ENCODE measurements at regions not wholly inside any gene's neighbourhood (a gene's known extent, or its start where the extent isn't known, plus 50 kb on each side); places are given as distances from the start of the nearest gene placed in this dataset.
"Not testable (repeated sequence)": the region's sequence is repeated elsewhere in the genome, so short reads cannot be mapped to it uniquely, and the experiment has no call there.

DNA sequence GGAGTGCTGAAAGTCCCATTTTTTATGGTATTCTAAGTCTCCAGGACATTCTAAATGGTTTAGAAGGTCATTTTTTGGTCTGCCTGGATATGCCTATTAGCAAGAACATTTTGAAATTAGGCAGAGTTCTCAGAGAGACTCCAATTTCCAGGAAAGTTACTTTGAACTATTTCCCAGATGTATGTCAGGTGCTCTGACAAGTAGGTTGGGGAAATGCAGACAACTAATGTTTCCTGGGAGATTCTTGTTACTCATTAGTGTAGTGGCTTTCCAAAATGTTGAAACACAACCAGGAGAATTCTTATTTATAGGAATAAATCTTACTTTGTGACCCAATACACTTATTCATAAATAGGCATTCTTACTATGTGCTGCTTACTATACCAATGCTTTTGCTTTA lies 268.4 kb downstream of the ZNF37A start:
- DNase-seq = not testable (repeated sequence)

DNA sequence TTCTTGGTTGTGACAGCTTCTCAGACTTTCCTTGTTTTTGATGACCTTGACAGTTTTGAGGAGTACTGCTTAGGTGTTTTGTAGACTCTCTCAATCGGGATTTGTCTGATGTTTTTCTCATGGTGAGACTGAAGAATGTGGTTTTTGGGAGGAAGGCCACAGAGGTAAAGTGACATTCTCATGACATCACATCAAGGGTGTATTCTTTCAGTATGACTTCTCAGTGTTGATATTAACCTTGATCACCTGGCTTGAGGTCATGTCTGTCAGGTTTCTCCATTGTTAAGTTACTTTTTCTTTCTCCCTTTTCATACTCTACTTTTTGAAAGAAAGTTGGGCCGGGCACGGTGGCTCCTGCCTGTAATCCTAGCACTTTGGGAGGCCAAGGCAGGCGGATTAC lies 269.9 kb downstream of the ZNF37A start:
- not testable (repeated sequence) for DNase-seq

DNA sequence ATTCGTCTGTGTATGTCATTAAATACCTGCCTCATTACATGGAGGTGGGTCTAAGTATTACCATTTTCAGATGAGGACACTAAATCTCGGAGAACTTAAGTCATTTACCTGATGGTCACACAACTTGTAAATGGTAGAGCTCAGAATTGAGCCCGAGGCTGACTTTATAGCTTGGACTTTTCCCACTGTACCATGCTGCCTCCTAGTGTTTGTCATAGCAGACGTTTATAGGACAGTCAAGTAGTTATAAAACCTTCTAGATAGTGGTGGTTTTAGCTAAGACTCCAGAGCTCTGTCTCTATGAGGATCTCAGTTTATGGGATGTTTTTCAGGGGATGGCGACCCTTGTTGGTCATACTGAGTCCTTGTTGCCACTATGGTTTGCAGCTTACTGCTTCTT lies 271.8 kb downstream of the ZNF37A start:
- DNase-seq = peak; percentile 32

DNA sequence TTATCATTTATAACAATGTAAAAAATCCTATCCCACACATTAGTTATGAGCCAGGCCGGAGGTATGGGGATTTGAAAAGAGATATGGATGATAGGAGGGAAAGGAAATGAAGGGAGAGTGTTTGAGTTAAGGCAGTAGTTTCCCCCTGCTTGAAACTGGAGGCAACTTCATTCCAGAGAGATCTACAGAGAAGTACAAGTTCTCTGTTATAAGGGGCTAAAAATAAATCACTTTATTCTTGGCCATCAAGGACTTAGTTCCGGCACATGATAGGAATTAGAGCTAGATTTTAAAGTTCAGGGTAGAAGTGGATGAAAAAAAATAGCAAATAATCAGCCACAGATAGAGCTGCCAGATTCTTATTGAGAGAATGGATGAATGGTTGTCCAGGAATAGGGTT lies 289.7 kb downstream of the ZNF37A start:
- not testable (repeated sequence) for DNase-seq

DNA sequence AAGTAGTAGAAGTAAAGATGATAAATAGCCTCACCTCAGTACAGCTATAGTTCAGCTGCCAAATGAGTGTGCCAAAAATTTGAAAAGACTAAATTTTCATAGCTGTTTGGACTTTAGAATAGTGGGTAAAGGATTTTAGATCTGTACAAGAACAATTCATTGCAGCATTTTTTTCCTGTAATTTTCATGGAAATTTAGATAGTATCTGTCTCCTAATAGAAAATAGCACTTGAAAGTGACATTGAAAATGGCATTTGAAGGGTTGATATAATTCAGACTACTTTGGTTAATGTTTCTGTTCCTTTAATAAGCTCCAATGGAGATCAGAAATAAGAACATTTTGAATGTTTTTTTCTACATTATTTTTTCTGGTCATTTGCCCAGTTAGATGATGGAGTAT lies 292.7 kb downstream of the ZNF37A start:
- DNase-seq = not testable (repeated sequence)

DNA sequence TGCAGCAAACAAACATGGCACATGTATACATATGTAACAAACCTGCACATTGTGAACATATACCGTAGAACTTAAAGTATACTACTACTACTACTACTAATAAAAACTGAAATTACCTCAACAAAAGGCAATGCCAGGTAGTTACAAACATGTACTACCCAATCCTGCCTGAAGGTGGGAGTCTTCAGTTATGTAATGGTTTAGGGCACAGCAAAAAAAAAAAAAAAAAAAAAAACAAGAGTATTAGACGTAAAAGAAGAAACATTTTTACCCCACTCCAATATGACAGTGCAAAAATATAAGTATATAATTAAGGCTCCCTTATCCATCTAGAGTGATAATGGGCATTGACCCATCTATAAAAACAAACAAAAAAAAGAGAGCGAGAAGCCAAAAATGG lies 296.6 kb downstream of the ZNF37A start:
- DNase-seq = not testable (repeated sequence)

DNA sequence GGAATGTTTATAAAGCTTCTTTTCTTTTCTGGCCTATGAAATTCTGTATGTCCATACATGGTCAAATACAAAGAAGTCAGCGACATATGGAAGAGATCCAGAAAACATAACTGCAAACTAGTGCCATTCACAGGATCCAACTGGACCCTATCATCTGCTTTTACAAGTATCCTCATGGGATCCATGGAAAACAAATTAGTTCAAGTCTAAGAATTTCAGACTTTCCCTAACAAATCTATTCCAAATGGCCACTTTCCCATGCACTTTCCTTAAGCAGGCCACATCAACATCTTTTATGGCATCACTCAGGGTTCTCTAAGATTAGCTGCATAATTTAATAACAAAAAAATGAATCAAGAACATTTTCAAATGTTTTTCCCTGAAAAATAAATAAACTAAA lies 301.3 kb downstream of the ZNF37A start:
- DNase-seq = not testable (repeated sequence)

DNA sequence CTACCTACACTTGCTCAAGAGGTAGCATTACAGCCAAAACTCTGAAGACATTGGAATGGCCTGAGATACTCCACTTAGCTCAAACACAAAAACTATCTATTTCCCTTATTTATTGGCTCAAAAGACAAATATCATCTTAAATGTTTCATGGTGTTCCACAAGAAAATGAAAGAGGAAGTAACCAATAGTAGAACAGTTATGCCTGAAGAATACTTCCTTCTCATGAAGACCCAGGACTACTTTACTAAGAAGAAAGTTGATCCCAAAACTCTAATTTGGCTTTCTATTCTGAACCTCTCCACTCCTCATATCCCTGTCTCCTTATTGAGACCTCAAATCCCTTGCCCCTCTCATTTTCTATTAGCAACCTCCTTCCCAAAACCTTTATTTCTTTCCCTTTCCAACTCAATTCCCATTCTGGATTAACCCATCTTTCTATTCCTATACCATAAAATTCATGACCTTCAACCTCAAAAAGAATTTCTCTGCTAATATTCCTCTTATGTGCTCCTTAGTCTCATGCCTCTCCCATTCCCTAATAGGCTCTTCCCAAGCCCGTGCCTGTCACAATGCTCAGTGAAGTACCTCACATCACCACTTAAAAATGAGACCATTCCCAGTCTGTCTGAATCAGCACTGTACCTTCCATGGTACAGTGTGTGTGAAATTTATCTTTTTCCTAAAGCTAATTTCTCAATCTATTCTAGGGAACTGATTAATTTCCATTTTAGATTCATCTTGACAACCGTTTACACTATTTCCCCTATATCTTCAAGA lies 302.2 kb downstream of the ZNF37A start:
- not testable (repeated sequence) for DNase-seq

DNA sequence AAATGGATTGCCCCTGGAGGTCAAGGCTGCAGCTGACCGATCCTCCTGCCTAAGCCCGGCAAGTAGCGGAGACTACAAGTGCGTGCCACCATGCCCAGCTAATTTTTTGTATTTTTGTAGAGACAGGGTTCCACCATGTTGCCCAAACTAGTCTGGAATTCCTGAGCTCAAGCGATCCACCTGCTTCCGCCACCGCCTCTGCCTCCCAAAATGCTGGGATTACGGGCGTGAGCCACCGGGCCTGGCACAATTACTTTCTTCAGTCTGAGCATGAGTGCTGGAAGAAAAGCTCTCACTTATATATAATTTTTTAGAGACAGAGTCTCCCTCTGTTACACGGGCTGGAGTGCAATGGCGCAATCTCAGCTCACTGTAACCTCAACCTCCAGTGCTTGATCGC lies 307.4 kb downstream of the ZNF37A start:
- peak; percentile 0 for DNase-seq

DNA sequence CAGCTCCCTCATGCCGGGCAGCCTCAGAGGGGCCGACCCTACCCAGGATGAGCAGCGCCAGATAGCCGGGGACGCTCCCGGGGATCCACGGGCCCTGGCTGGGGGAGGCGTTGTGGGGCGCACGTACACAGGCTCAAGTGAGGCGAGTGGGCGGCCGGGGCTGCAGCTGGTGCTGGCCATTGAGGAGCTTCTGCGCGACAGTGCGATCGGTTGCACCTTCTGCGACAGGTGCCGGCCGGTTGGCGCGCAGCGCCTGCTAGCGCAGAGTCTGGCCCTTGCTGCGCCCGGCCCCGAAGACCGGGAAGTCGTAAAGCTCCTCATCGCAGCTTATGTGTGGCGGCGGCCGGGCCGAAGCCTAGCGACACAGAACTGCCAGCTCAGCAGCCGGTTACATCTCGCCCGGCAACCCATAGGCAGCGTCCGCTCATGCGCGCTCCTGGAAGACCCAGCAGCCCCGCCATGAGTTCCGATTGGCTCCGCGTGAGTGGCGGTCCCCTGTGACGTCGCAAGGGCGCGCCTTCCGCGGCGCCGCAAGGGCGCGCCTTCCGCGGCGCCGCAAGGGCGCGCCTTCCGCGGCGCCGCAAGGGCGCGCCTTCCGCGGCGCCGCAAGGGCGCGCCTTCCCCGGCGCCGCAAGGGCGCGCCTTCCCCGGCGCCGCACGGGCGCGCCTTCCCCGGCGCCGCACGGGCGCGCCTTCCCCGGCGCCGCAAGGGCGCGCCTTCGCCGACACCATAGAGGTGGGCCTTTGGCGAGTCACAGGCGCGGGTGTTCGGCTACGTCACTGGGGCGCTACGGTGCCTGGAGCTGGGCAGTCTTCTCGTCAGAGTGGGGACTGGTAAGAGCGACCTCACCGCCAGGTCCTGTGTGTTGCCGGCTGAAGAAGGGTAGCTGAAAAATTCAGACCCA lies 308.6 kb downstream of the ZNF37A start:
- peak; percentile 97 for DNase-seq

DNA sequence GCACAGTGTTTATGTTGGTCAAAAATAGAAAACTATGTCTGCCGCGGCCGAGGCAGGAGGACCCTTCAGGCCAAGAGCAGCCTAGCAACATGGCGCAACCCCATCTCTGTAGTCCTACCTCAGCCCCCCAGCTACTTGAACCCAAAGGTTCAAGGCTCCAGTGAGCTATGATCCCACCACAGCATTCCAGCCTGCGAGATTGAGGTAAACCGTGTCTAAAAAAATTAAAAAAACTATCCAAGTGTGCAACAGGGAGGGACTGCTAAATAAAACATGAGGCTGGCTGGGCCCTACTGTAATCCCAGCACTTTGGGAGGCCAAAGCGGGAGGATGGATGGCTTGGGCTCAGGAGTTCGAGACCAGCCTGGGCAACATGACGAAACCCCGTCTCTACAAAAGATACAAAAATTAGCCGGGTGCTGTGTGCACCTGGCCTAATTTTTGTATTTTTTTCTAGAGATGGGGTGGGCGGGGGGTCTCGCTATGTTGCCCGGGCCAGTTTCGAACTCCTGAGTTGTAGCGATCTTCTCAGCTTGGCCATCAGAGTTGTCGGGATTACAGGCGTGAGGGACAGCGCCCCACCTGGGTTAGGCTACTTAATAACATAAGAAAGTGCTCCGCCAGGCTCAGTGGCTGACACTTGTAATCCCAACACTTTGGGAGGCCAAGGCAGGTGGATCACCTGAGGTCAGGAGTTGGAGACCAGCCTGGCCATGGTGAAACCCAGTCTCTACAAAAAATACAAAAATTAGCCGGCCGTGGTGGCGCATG lies 309.4 kb downstream of the ZNF37A start:
- peak; percentile 27 for DNase-seq

DNA sequence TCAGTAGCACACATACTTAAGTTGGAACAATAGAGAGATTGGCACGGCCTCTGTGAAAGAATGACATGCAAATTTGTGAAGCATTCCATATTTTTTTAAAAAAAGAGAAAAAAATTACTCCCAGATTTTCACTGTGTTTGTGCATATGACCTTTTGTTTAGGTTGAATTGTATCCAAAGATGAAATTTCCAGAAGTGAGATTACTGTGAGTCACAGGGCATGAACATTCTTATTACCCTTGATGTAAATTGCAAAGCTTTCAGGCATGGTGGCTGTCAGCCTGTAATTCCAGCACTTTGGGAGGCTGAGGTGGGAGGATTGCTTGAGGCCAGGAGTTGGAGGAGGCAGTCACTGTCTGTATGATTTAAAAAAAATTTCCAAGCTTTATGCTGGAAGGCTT lies 329.5 kb downstream of the ZNF37A start:
- DNase-seq = not testable (repeated sequence)

DNA sequence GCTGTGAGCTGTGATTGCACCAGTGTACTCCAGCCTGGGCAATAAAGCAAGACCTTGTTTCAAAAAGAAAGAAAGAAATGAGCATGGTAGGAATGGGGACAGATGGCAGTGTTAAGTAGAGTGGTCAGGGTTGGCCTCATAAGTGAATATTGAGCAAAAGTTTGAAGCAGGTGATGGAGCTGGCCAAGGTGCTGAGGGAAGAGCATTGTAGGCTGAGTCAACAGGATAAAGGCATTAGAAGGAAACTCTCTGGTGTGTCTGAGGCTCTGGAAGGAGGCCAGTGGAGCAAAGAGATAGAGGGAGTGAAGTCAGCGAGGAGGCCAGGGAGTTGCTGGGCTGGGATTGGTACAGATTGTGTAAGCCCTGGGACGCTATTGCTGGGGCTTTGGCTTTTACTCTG lies 336.1 kb downstream of the ZNF37A start:
- not testable (repeated sequence) for DNase-seq

DNA sequence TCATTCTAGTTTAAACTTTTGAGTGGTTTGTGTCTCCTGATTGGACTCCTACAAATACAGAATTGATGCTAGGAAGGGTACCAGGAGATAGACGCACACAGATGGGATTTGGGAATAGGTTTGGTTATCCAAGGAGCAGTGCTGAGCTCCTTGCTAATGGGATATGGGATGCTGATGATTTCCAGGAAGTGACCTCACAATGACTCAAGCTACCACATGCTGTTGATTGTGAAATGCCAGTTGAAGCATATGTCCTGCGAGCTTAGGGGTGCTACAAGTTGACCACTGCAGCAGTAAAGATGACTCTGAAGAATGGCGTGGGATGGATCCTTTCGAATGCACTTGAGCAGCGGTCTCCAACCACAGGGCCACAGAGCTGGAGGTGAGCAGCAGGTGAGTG lies 343.2 kb downstream of the ZNF37A start:
- DNase-seq = not testable (repeated sequence)

DNA sequence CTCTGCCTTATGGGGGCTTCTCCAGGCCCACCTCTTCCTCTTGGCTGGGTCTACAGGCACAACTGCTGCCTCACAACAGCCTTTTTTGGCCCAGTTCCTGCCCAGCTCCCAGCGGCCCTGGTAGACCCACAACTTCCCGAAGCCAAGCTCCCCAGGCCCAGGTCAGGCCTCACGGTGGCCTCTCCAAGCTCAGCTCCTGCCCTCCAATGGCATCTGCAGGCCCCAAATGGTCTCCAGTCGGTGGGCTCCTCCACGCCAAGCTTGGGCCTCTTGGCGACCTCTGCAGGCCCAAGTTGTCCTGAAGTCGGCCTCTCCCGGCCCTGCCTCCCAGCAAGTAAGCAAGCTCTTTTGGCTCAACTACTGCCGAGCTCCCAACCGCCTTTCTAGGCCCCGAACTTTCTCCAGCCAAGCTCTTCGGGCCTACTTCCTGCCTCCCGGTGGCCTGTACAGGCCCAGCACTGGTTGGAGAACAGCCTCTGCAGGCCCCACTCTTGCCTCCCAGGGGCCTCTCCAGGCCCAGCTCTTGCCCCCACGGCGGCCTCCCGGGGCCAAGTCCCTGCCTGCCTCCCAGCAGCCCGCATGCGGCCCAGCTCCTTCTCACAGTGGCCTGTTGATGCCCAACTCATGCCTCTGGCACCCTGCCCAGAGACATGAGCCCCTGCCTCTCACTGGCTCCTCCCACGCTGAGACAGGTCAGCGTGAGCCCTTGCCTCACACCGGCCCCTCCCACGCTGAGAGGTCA lies 354.6 kb downstream of the ZNF37A start:
- not testable (repeated sequence) for DNase-seq

DNA sequence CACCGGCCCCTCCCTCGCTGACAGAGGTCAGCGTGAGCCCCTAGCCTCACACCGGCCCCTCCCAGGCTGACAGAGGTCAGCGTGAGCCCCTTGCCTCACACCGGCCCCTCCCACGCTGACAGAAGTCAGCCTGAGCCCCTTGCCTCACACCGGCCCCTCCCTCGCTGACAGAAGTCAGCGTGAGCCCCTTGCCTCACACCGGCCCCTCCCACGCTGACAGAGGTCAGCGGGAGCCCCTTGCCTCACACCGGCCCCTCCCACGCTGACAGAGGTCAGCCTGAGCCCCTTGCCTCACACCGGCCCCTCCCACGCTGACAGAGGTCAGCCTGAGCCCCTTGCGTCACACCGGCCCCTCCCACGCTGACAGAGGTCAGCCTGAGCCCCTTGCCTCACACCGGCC lies 355.5 kb downstream of the ZNF37A start:
- not testable (repeated sequence) for DNase-seq

DNA sequence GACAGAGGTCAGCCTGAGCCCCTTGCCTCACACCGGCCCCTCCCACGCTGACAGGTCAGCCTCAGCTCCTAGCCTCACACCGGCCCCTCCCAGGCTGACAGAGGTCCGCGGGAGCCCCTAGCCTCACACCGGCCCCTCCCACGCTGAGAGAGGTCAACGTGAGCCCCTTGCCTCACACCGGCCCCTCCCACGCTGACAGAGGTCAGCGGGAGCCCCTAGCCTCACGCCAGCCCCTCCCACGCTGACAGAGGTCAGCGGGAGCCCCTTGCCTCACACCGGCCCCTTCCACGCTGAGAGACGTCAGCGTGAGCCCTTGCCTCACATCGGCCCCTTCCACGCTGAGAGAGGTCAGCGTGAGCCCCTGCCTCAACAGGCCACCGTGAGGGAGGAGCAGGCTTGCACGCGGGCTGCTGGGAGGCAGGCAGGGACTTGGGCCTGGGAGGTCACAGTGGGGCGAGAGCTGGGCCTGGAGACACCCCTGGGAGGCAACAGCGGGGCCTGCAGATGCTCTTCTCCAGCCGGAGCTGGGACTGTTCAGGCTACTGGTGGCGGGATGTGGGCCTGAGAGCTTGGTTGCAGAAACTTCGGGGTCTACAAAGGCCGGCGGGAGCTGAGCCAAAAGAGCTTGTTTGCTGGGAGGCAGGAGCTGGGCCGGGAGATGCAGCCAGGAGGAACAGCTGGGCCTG lies 356.4 kb downstream of the ZNF37A start:
- DNase-seq = not testable (repeated sequence)

DNA sequence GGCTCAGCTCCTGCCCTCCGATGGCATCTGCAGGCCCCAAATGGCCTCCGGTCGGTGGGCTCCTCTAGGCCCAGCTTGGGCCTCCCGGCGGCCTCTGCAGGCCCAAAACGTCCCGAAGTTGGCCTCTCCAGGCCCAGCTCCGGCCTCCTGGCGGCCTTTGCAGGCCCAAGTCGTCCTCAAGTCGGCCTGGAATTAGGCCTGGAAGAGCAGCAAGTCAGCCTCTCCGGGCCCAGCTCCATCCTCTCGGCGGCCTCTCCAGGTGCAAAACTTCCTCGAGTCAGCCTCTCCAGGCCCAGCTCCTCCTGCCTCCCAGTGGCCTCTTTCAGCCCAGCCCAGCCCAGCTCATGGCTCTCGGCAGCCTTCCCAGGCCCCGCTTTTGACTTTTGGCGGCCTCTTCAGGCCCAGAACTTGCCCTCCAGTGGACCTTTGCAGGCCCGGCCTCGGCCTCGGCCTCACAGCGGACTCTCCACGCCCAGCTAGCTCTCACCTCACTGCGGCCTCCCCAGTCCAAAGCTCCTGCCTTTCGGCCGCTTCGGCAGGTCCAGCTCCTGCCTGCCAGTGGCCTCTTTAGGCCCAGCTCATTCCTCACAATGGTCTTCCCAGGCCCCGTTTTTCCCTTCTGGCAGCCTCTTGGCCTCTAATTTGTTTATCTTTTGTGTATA lies 357.3 kb downstream of the ZNF37A start:
- DNase-seq = not testable (repeated sequence)
